Endothelial cell of umbilical vein (primary cell): ENCODE measurements at regions not wholly inside any gene's neighbourhood (a gene's known extent, or its start where the extent isn't known, plus 50 kb on each side); places are given as distances from the start of the nearest gene placed in this dataset.

ENCODE experiments used
- BruUV-seq: library from RNA; stranded (reverse); fragments of 400-500 nt; replicated peaks from 2 replicates; lab custom pipeline; 2021; lab: Mats Ljungman, UMichigan
- CTCF ChIA-PET: fragments of 300-600, 350-600 bp; sonication (Branson Sonifier 250); formaldehyde crosslinking; loops from one replicate; lab custom pipeline; 2021; ENCODE audit warnings: antibody characterized with exemption, inconsistent platforms; lab: Charles Lee
- POLR2A ChIA-PET: fragments of 300-600, 350-600 bp; sonication (Branson Sonifier 250); formaldehyde crosslinking; loops from one replicate; lab custom pipeline; 2021; ENCODE audit warnings: antibody characterized with exemption, inconsistent platforms; lab: Charles Lee
- DNase-seq: peaks from one replicate; pipeline ENCODE4 v3.0.0-alpha.2; 2011; ENCODE audit warnings: low read depth, low spot score
- FAIRE-seq: peaks from 2 replicates; lab custom pipeline; 2011; peaks lifted over from hg19 to GRCh38; lab: Jason Lieb, UNC
- H2AFZ ChIP-seq: 2 replicates; pipeline ENCODE4 v1.6.0; 2012; ENCODE audit warnings: low read depth, low read length, control low read depth, inconsistent platforms
- H3K27ac ChIP-seq: 2 replicates; pipeline ENCODE4 v1.5.1; 2011; ENCODE audit warnings: low read depth, mild to moderate bottlenecking, control low read depth, low read length, moderate library complexity; ENCODE audit not compliant: insufficient read depth
- H3K27me3 ChIP-seq, 2 experiments: 2 replicates each; pipeline versions ENCODE4 v1.6.0 to v1.6.1; 2011; ENCODE audit warnings: low read length in 2 of 2, mixed read lengths in 1 of 2; ENCODE audit not compliant: control insufficient read depth in 2 of 2, insufficient read depth in 2 of 2
- H3K36me3 ChIP-seq, 2 experiments: 2 replicates in 1 of 2; 3 replicates in 1 of 2; pipeline ENCODE4 v1.5.1; 2011; ENCODE audit warnings: low read length in 2 of 2, mild to moderate bottlenecking in 1 of 2, moderate library complexity in 1 of 2; ENCODE audit not compliant: control insufficient read depth in 2 of 2, insufficient read depth in 2 of 2; ENCODE audit errors: extremely low read depth in 1 of 2
- H3K4me1 ChIP-seq: 3 replicates; pipeline ENCODE4 v1.5.1; 2011; ENCODE audit warnings: mild to moderate bottlenecking, low read length; ENCODE audit not compliant: control insufficient read depth, insufficient read depth; ENCODE audit errors: extremely low read depth
- H3K4me2 ChIP-seq: 2 replicates; pipeline ENCODE4 v1.6.1; 2011; ENCODE audit warnings: low read length, control low read depth, mixed read lengths; ENCODE audit not compliant: insufficient read depth
- H3K4me3 ChIP-seq, 3 experiments: fragments of 200-600 bp in 1 of 3; sonication (generic), shearing (Covaris generic) in 1 of 3; replicated peaks in 1 of 3; 2 replicates each; pipeline ENCODE4 v1.5.1; 2011 to 2016; ENCODE audit warnings: control low read depth in 3 of 3, low read length in 3 of 3, mild to moderate bottlenecking in 2 of 3, inconsistent platforms in 1 of 3, low read depth in 1 of 3, moderate library complexity in 1 of 3; ENCODE audit not compliant: insufficient read depth in 1 of 3
- H3K79me2 ChIP-seq: 2 replicates; pipeline ENCODE4 v1.6.0; 2012; ENCODE audit warnings: low read length, inconsistent platforms; ENCODE audit not compliant: control insufficient read depth, insufficient read depth
- H3K9ac ChIP-seq: replicated peaks from 2 replicates; pipeline ENCODE3; 2011; ENCODE audit warnings: low read length, control low read depth; ENCODE audit not compliant: insufficient read depth; ENCODE audit errors: extremely low read depth
- H3K9me1 ChIP-seq: replicated peaks from 3 replicates; pipeline ENCODE4 v1.6.0; 2011; ENCODE audit warnings: mild to moderate bottlenecking, low read length; ENCODE audit not compliant: control insufficient read depth, insufficient read depth; ENCODE audit errors: extremely low read depth
- H3K9me3 ChIP-seq: replicated peaks from 2 replicates; pipeline ENCODE4 v1.5.1; 2012; ENCODE audit warnings: low read length, inconsistent platforms; ENCODE audit not compliant: control insufficient read depth, insufficient read depth
- H4K20me1 ChIP-seq: replicated peaks from 2 replicates; pipeline ENCODE3; 2011; ENCODE audit warnings: mild to moderate bottlenecking, low read length; ENCODE audit not compliant: control insufficient read depth, insufficient read depth; ENCODE audit errors: extremely low read depth
- EZH2 ChIP-seq: IDR thresholded peaks from 2 replicates; pipeline ENCODE4 v1.6.1; 2012; ENCODE audit warnings: borderline replicate concordance, low read depth, mild to moderate bottlenecking, moderate library complexity, low read length, inconsistent platforms; ENCODE audit not compliant: severe bottlenecking
- FOS ChIP-seq: IDR thresholded peaks from 2 replicates; pipeline ENCODE4 v1.6.1; 2011; ENCODE audit warnings: mild to moderate bottlenecking, low read length, moderate library complexity, borderline replicate concordance; ENCODE audit not compliant: insufficient read depth
- GATA2 ChIP-seq: IDR thresholded peaks from 2 replicates; pipeline ENCODE4 v1.7.0; 2011; ENCODE audit warnings: low read depth, mild to moderate bottlenecking, moderate library complexity, mixed read lengths, low read length; ENCODE audit not compliant: insufficient read length, insufficient read depth
- JUN ChIP-seq: IDR thresholded peaks from 2 replicates; pipeline ENCODE4 v1.6.1; 2011; ENCODE audit warnings: borderline replicate concordance, low read depth; ENCODE audit not compliant: insufficient read length, insufficient read depth
- MYC ChIP-seq: IDR thresholded peaks from one replicate; pipeline ENCODE4 v1.6.1; 2011; ENCODE audit warnings: mild to moderate bottlenecking, low read depth, low read length
- POLR2A ChIP-seq: IDR thresholded peaks from 2 replicates; pipeline ENCODE4 v1.6.1; 2012; ENCODE audit warnings: low read depth, mild to moderate bottlenecking, control low read depth, low read length
- POLR2AphosphoS5 ChIP-seq: IDR thresholded peaks from 2 replicates; pipeline ENCODE4 v1.6.1; 2012; ENCODE audit warnings: low read depth, mild to moderate bottlenecking, control low read depth, low read length, moderate library complexity; ENCODE audit not compliant: insufficient read depth
- dilution Hi-C: fragments of 300-500 bp; cut with MboI; formaldehyde crosslinking; loops from one replicate; pipeline ENCODE4 v1.15.0; 2019; ENCODE audit warnings: low sequenced_read_pairs; ENCODE audit not compliant: extremely low pct_ligation_motif_present
- intact Hi-C: fragments of 100-400 bp; cut with micrococcal nuclease; formaldehyde crosslinking; loops from one replicate; pipeline ENCODE4 v1.10.0; 2022
- TF ChIP-seq, protein P1 (sequence below), 2 donors: IDR thresholded peaks; 1 replicate in 1 of 2; 2 replicates in 1 of 2; pipeline ENCODE4 v1.5.1; 2011; ENCODE audit warnings: low read length in 2 of 2, mild to moderate bottlenecking in 2 of 2, moderate library complexity in 2 of 2, control low read depth in 1 of 2, inconsistent platforms in 1 of 2, low read depth in 1 of 2; ENCODE audit not compliant: insufficient read depth in 1 of 2; ENCODE audit errors: extremely low read depth in 1 of 2
- TF ChIP-seq, protein P2 (sequence below): IDR thresholded peaks from 2 replicates; pipeline ENCODE4 v1.6.1; 2011; ENCODE audit not compliant: insufficient read depth, insufficient read length

DNA sequence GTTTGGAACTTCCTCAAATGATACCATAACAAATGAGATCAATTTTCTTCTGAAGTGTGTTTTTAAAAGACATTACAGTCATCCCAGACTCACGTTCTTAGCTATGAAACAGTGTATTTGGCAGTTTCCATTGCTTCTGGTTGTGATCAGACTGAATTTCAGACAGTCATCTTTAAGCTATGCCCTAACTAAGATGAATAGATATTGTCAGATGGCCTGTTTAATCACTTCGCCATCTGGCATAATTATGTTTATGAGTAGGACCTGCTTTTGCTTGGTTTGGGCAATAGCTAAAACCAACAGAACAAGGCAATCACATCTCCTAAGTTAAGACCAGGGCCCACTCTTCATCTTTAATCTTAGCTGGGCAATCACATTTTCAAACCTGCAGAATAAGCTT, 313.1 kb downstream of the SV2B start:
- ChIA-PET CTCF (no interaction called here), POLR2A (no interaction called here)
- dilution Hi-C loops = no loop called here
- Histone ChIP-seq H3K4me3 (no peak overlapping the region), H3K9me3 (peaks cover 3% of the 10 kb centered on the region), H3K27ac (no peak overlapping the region), H3K9ac (no peak overlapping the region), H3K79me2 (no peaks in the 10 kb centered on the region), H4K20me1 (no peaks in the 10 kb centered on the region), H3K36me3 (no peaks in the 10 kb centered on the region), H3K4me1 (no peaks in the 10 kb centered on the region), H3K27me3 (no peaks in the 10 kb centered on the region), H3K9me1 (no peaks in the 10 kb centered on the region), H3K4me2 (no peak overlapping the region), H2AFZ (no peak overlapping the region)
- TF ChIP-seq, protein P1, sequence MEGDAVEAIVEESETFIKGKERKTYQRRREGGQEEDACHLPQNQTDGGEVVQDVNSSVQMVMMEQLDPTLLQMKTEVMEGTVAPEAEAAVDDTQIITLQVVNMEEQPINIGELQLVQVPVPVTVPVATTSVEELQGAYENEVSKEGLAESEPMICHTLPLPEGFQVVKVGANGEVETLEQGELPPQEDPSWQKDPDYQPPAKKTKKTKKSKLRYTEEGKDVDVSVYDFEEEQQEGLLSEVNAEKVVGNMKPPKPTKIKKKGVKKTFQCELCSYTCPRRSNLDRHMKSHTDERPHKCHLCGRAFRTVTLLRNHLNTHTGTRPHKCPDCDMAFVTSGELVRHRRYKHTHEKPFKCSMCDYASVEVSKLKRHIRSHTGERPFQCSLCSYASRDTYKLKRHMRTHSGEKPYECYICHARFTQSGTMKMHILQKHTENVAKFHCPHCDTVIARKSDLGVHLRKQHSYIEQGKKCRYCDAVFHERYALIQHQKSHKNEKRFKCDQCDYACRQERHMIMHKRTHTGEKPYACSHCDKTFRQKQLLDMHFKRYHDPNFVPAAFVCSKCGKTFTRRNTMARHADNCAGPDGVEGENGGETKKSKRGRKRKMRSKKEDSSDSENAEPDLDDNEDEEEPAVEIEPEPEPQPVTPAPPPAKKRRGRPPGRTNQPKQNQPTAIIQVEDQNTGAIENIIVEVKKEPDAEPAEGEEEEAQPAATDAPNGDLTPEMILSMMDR (IDR thresholded peaks at IDR 0.05; ENCODE audit: extremely low read depth in 1 of 2, insufficient read depth in 1 of 2, low read depth in 1 of 2, low read length in 2 of 2) = no peak
- TF ChIP-seq FOS (no peak), POLR2AphosphoS5 (no peak), MYC (no peak), EZH2 (no peak), JUN (no peak), POLR2A (no peak), GATA2 (no peak)
- TF ChIP-seq, protein P2, sequence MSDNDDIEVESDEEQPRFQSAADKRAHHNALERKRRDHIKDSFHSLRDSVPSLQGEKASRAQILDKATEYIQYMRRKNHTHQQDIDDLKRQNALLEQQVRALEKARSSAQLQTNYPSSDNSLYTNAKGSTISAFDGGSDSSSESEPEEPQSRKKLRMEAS = no peak
- intact Hi-C loops = no loop called here
- no peak for FAIRE-seq
- DNase-seq = no peak
- no TSS peak for BruUV-seq
